HCT116 (cell line): ENCODE measurements at regions not wholly inside any gene's neighbourhood (a gene's known extent, or its start where the extent isn't known, plus 50 kb on each side); places are given as distances from the start of the nearest gene placed in this dataset.

Experiments used
- ATAC-seq: fragments of 200-7000 bp; cut with Tn5 transposase; 2 replicates; pipeline ENCODE4 v1.9.1; 2020; ENCODE audit warnings: mild to moderate bottlenecking, moderate library complexity
- BruUV-seq: library from RNA; stranded (reverse); fragments of 400-500 nt; replicated peaks from 2 replicates; lab custom pipeline; 2021; lab: Mats Ljungman, UMichigan
- CTCF ChIA-PET: fragments of 300-600 bp; sonication (Branson Sonifier 250); formaldehyde crosslinking; loops from one replicate; lab custom pipeline; 2021; ENCODE audit warnings: antibody characterized with exemption; lab: Charles Lee
- POLR2A ChIA-PET: fragments of 300-600, 350-600 bp; sonication (Branson Sonifier 250); formaldehyde crosslinking; loops from one replicate; lab custom pipeline; 2021; ENCODE audit warnings: antibody characterized with exemption; lab: Charles Lee
- RAD21 ChIA-PET, 2 experiments: fragments of 300-600 bp; sonication (Branson Sonifier 250); formaldehyde crosslinking; loops; one replicate each; lab custom pipeline; 2023; ENCODE audit warnings: low total read pairs in 2 of 2; ENCODE audit not compliant: uncharacterized antibody in 2 of 2, unreplicated experiment in 2 of 2, low non-redundant PET in 1 of 2; lab: Charles Lee
- DNase-seq: peaks from one replicate; pipeline ENCODE4 v3.0.0-alpha.2; 2010; ENCODE audit warnings: low read depth, low spot score
- H2AFZ ChIP-seq: fragments of 200-600 bp; shearing (Covaris generic), sonication (generic); 2 replicates; pipeline ENCODE4 v1.6.1; 2017; ENCODE audit warnings: low read depth, mixed run types, mixed read lengths, antibody characterized with exemption, low read length; ENCODE audit not compliant: poor library complexity, severe bottlenecking
- H3K27ac ChIP-seq: 2 replicates; pipeline ENCODE4 v1.5.1; 2012; ENCODE audit warnings: low read depth, low read length
- H3K27me3 ChIP-seq: fragments of 200-600 bp; sonication (generic); 2 replicates; pipeline ENCODE4 v1.6.1; 2016; ENCODE audit warnings: mixed run types, low read length, mixed read lengths; ENCODE audit not compliant: insufficient read depth
- H3K36me3 ChIP-seq, 2 experiments: fragments of 200-500 bp in 1 of 2; fragments of 200-600 bp in 1 of 2; sonication (Bioruptor generic) in 1 of 2; sonication (generic) in 1 of 2; 2 replicates each; pipeline versions ENCODE4 v1.5.1 to v1.6.1; 2014 to 2016; ENCODE audit warnings: low read length in 2 of 2, inconsistent platforms in 1 of 2, mixed read lengths in 1 of 2, mixed run types in 1 of 2; ENCODE audit not compliant: insufficient read depth in 2 of 2, control insufficient read depth in 1 of 2
- H3K4me1 ChIP-seq, 2 experiments: fragments of 200-600 bp in 1 of 2; sonication (generic) in 1 of 2; 2 replicates each; pipeline versions ENCODE4 v1.5.1 to v1.6.1; 2012 to 2017; ENCODE audit warnings: low read length in 2 of 2, inconsistent platforms in 1 of 2, mild to moderate bottlenecking in 1 of 2, mixed read lengths in 1 of 2, mixed run types in 1 of 2, moderate library complexity in 1 of 2; ENCODE audit not compliant: insufficient read depth in 2 of 2, control insufficient read depth in 1 of 2
- H3K4me2 ChIP-seq: fragments of 200-600 bp; sonication (generic); 2 replicates; pipeline ENCODE4 v1.6.1; 2017; ENCODE audit warnings: mixed run types, low read length, mixed read lengths
- H3K4me3 ChIP-seq, 2 experiments: fragments of 200-600 bp in 1 of 2; sonication (generic) in 1 of 2; replicated peaks in 1 of 2; 2 replicates each; pipeline ENCODE4 v1.5.1; 2011 to 2016; ENCODE audit warnings: low read length in 2 of 2, control low read depth in 1 of 2, low read depth in 1 of 2, mild to moderate bottlenecking in 1 of 2, mixed read lengths in 1 of 2, mixed run types in 1 of 2
- H3K79me2 ChIP-seq: fragments of 200-600 bp; sonication (generic); 2 replicates; pipeline ENCODE4 v1.6.1; 2017; ENCODE audit warnings: mild to moderate bottlenecking, mixed run types, low read length, moderate library complexity, mixed read lengths; ENCODE audit not compliant: insufficient read depth
- H3K9ac ChIP-seq: fragments of 200-600 bp; sonication (generic); 2 replicates; pipeline ENCODE4 v1.6.1; 2016; ENCODE audit warnings: low read length, mixed read lengths
- H3K9me2 ChIP-seq: fragments of 200-600 bp; sonication (generic), shearing (Covaris generic); 2 replicates; pipeline ENCODE4 v1.6.1; 2017; ENCODE audit warnings: mixed run types, mild to moderate bottlenecking, moderate library complexity; ENCODE audit not compliant: insufficient read depth
- H3K9me3 ChIP-seq, 2 experiments: fragments of 200-500 bp in 1 of 2; fragments of 200-600 bp in 1 of 2; sonication (Bioruptor generic) in 1 of 2; sonication (generic) in 1 of 2; 2 replicates each; pipeline ENCODE4 v1.6.1; 2014 to 2017; ENCODE audit warnings: low read length in 2 of 2, mixed read lengths in 2 of 2, inconsistent platforms in 1 of 2, low read depth in 1 of 2, mild to moderate bottlenecking in 1 of 2, mixed run types in 1 of 2, moderate library complexity in 1 of 2; ENCODE audit not compliant: control insufficient read depth in 1 of 2, insufficient read depth in 1 of 2
- H4K20me1 ChIP-seq: fragments of 200-600 bp; sonication (generic), shearing (Covaris generic); 2 replicates; pipeline ENCODE4 v1.6.1; 2017; ENCODE audit warnings: mixed run types, mild to moderate bottlenecking, moderate library complexity; ENCODE audit not compliant: insufficient read depth
- ATF3 ChIP-seq: IDR thresholded peaks from 2 replicates; pipeline ENCODE4 v1.6.1; 2012
- CEBPB ChIP-seq: IDR thresholded peaks from 2 replicates; pipeline ENCODE4 v1.6.1; 2012; ENCODE audit warnings: low read depth
- ELF1 ChIP-seq: IDR thresholded peaks from 2 replicates; pipeline ENCODE4 v1.6.1; 2012; ENCODE audit warnings: low read depth, borderline replicate concordance
- EZH2 ChIP-seq: fragments of 200-600 bp; sonication (generic); IDR thresholded peaks from 2 replicates; pipeline ENCODE4 v1.6.1; 2017; ENCODE audit warnings: antibody characterized with exemption, mixed run types
- EZH2phosphoT487 ChIP-seq: fragments of 200-600 bp; IDR thresholded peaks from 2 replicates; pipeline ENCODE4 v1.6.1; 2018; ENCODE audit warnings: antibody characterized with exemption, borderline replicate concordance
- FOSL1 ChIP-seq: IDR thresholded peaks from 2 replicates; pipeline ENCODE4 v1.6.1; 2012; ENCODE audit warnings: low read depth
- JUND ChIP-seq: IDR thresholded peaks from 2 replicates; pipeline ENCODE4 v1.6.1; 2012
- POLR2A ChIP-seq: IDR thresholded peaks from 2 replicates; pipeline ENCODE4 v1.7.0; 2011; ENCODE audit warnings: borderline replicate concordance; ENCODE audit not compliant: insufficient read depth, insufficient read length; ENCODE audit errors: extremely low read depth
- RAD21 ChIP-seq: IDR thresholded peaks from 2 replicates; pipeline ENCODE4 v1.6.1; 2012; ENCODE audit warnings: low read depth, mild to moderate bottlenecking
- SIN3A ChIP-seq: IDR thresholded peaks from 2 replicates; pipeline ENCODE4 v1.6.1; 2012; ENCODE audit warnings: low read depth
- SRF ChIP-seq: IDR thresholded peaks from 2 replicates; pipeline ENCODE4 v1.6.1; 2012; ENCODE audit warnings: low read depth
- ZBTB33 ChIP-seq: IDR thresholded peaks from 2 replicates; pipeline ENCODE4 v1.6.1; 2011; ENCODE audit warnings: mild to moderate bottlenecking, low read length, moderate library complexity; ENCODE audit not compliant: insufficient replicate concordance; ENCODE audit errors: extremely low read depth
- intact Hi-C: fragments of 100-400 bp; cut with micrococcal nuclease; formaldehyde crosslinking; loops from 2 replicates; pipeline ENCODE4 v1.10.0; 2022

GRCh38 chr1:177700856-177701255, 269.0 kb downstream of the SEC16B start:
- no peaks in the 10 kb centered on the region for H4K20me1 ChIP-seq
- DNase-seq = no peak
- H3K4me2 ChIP-seq = no peak overlapping the region
- peaks cover 49% of the 10 kb centered on the region for H3K27me3 ChIP-seq
- no peaks in the 10 kb centered on the region for H3K4me1 ChIP-seq
- ChIA-PET RAD21 (no interaction called here), CTCF (no interaction called here), POLR2A (no interaction called here)
- intact Hi-C loops = no loop called here
- H3K27ac ChIP-seq = no peak overlapping the region
- no peaks in the 10 kb centered on the region for H3K36me3 ChIP-seq
- no peak for ATAC-seq
- H3K9ac ChIP-seq = no peak overlapping the region
- no peak overlapping the region for H3K4me3 ChIP-seq
- TF ChIP-seq EZH2phosphoT487 (no peak), ATF3 (no peak), RAD21 (no peak), FOSL1 (no peak), ZBTB33 (no peak), JUND (no peak), CEBPB (no peak), EZH2 (no peak), ELF1 (no peak), SRF (no peak), POLR2A (no peak)
- H3K9me3 ChIP-seq = no peaks in the 10 kb centered on the region
- H2AFZ ChIP-seq = no peak overlapping the region
- no peaks in the 10 kb centered on the region for H3K9me2 ChIP-seq
- H3K79me2 ChIP-seq = no peaks in the 10 kb centered on the region
- no TSS peak for BruUV-seq

DNA sequence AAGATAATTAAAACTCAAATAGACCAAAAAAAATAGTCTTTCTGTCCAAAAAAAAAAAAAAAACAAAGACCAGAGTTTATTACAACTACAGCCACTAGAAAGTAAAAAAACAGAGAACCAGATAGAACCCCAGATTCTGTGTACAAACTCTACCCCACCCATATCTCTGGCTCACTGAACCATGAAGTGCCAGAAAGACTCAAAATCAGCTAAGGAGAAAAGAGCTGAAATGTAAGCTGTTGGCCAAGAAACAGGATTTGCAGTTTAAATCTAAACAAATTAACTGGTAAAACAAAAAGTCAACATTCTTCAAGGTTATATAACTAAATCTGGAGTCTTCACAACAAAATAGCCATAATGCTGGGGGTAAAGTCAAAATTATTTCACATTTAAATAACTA, 278.9 kb downstream of the SEC16B start:
- Histone ChIP-seq H3K27me3 (peaks cover 24% of the 10 kb centered on the region; the same call in 1 of the 2 replicates), H3K9me3 (no peaks in the 10 kb centered on the region), H3K9ac (no peak overlapping the region), H3K4me2 (no peak overlapping the region), H4K20me1 (no peaks in the 10 kb centered on the region), H3K27ac (no peak overlapping the region), H3K36me3 (no peaks in the 10 kb centered on the region), H3K9me2 (no peaks in the 10 kb centered on the region), H2AFZ (no peak overlapping the region), H3K79me2 (no peaks in the 10 kb centered on the region), H3K4me1 (no peaks in the 10 kb centered on the region), H3K4me3 (no peak overlapping the region)
- RAD21 ChIA-PET = no interaction called here
- intact Hi-C loops = no loop called here
- POLR2A ChIA-PET = no interaction called here
- DNase-seq (no peak), ATAC-seq (no peak)
- no TSS peak for BruUV-seq
- CTCF ChIA-PET = no interaction called here
- TF ChIP-seq SIN3A (no peak), JUND (no peak), ATF3 (no peak)
